ENCODE measurements at regions not wholly inside any gene's neighbourhood (a gene's known extent, or its start where the extent isn't known, plus 50 kb on each side); places are given as distances from the start of the nearest gene placed in this dataset.
"Not testable (repeated sequence)": the region's sequence is repeated elsewhere in the genome, so short reads cannot be mapped to it uniquely, and the experiment has no call there.

GRCh38 chr4:149202117-149202516 lies 613.5 kb downstream of the IQCM start:
- no peak for ATAC-seq

GRCh38 chr4:149199594-149199993 lies 616.0 kb downstream of the IQCM start:
- ATAC-seq = no peak

GRCh38 chr4:149194061-149194460 lies 621.6 kb downstream of the IQCM start:
- ATAC-seq = no peak

GRCh38 chr4:149187726-149188125 lies 627.9 kb downstream of the IQCM start:
- ATAC-seq = no peak

GRCh38 chr4:149183638-149184037 lies 632.0 kb downstream of the IQCM start:
- no peak for ATAC-seq

GRCh38 chr4:149181459-149181858 lies 634.2 kb downstream of the IQCM start:
- not testable (repeated sequence) for ATAC-seq

- no peak for ATAC-seq
Observed at GRCh38 chr4:149176039-149176438, 639.6 kb downstream of the IQCM start.

- no peak for ATAC-seq
Observed at GRCh38 chr4:149175549-149175948, 640.1 kb downstream of the IQCM start.

- ATAC-seq = no peak
Observed at GRCh38 chr4:149173241-149174013, 642.2 kb downstream of the IQCM start.

GRCh38 chr4:149168645-149169044 lies 647.0 kb downstream of the IQCM start:
- no peak for ATAC-seq

- no peak for ATAC-seq
Observed at GRCh38 chr4:149166876-149167275, 648.8 kb downstream of the IQCM start.

GRCh38 chr4:149166365-149166764 lies 649.3 kb downstream of the IQCM start:
- no peak for ATAC-seq

- no peak for ATAC-seq
Observed at GRCh38 chr4:149164282-149164681, 651.4 kb downstream of the IQCM start.

GRCh38 chr4:149161247-149161646 lies 654.4 kb downstream of the IQCM start:
- ATAC-seq = no peak

- ATAC-seq = no peak
Observed at GRCh38 chr4:149160370-149160769, 655.3 kb downstream of the IQCM start.

- ATAC-seq = no peak
Observed at GRCh38 chr4:149158817-149159216, 656.8 kb downstream of the IQCM start.

- ATAC-seq = no peak
Observed at GRCh38 chr4:149145803-149146202, 669.8 kb downstream of the IQCM start.

GRCh38 chr4:149144060-149144459 lies 671.6 kb downstream of the IQCM start:
- no peak for ATAC-seq

- ATAC-seq = no peak
Observed at GRCh38 chr4:149141391-149141790, 674.3 kb downstream of the IQCM start.

- no peak for ATAC-seq
Observed at GRCh38 chr4:149140841-149141240, 674.8 kb downstream of the IQCM start.

- ATAC-seq = no peak
Observed at GRCh38 chr4:149136951-149137620, 678.6 kb downstream of the IQCM start.

GRCh38 chr4:149135062-149135461 lies 680.6 kb downstream of the IQCM start:
- ATAC-seq = no peak

GRCh38 chr4:149121023-149121404 lies 678.8 kb upstream of the NR3C2 start:
- no peak for ATAC-seq

- no peak for ATAC-seq
Observed at GRCh38 chr4:149120331-149121022, 678.3 kb upstream of the NR3C2 start.

All from activated CD4-positive, CD25-positive, alpha-beta regulatory T cell treated with anti-CD3 and anti-CD28 coated beads, Interleukin-2, amount 50 U/mL, for 24 hours (primary cell).